Uterus (tissue), 3 donors: ENCODE measurements at regions not wholly inside any gene's neighbourhood (a gene's known extent, or its start where the extent isn't known, plus 50 kb on each side); places are given as distances from the start of the nearest gene placed in this dataset.

Experiments
- DNase-seq, 2 donors: peaks; one replicate each; pipeline ENCODE4 v3.0.0-alpha.2; 2019 to 2020
- H3K27ac ChIP-seq, 2 donors: fragments of 200-600 bp; sonication (generic); 1 replicate in 1 of 2; 2 replicates in 1 of 2; pipeline ENCODE4 v1.5.1; 2016 to 2018
- H3K27me3 ChIP-seq, 2 donors: fragments of 200-600 bp; sonication (generic); one replicate each; pipeline ENCODE4 v1.5.1; 2018 to 2019; ENCODE audit warnings: control low read depth in 1 of 2
- H3K36me3 ChIP-seq, 2 donors: fragments of 200-600 bp; sonication (generic); one replicate each; pipeline ENCODE4 v1.5.1; 2019; ENCODE audit warnings: control low read depth in 1 of 2
- H3K4me1 ChIP-seq, 2 donors: fragments of 200-600 bp; sonication (generic); one replicate each; pipeline ENCODE4 v1.5.1; 2018 to 2019; ENCODE audit warnings: control low read depth in 1 of 2
- H3K4me3 ChIP-seq, 2 donors: fragments of 200-600 bp; sonication (generic); 1 replicate in 1 of 2; 2 replicates in 1 of 2; pipeline ENCODE4 v1.5.1; 2018 to 2019; ENCODE audit warnings: mild to moderate bottlenecking in 1 of 2
- H3K9me3 ChIP-seq, 2 donors: fragments of 200-600 bp; sonication (generic); one replicate each; pipeline ENCODE4 v1.5.1; 2019; ENCODE audit warnings: control low read depth in 1 of 2
- POLR2A ChIP-seq, 2 donors: fragments of 450-650 bp; IDR thresholded peaks; one replicate each; pipeline ENCODE4 v1.6.1; 2016; ENCODE audit warnings: antibody characterized with exemption in 2 of 2, mild to moderate bottlenecking in 1 of 2, moderate library complexity in 1 of 2
- intact Hi-C: fragments of 100-400 bp; cut with DNase I; formaldehyde crosslinking; loops from one replicate; pipeline ENCODE4 v1.15.1; 2023; ENCODE audit warnings: low total_unique reads
- TF ChIP-seq, protein P1 (sequence below), 4 experiments: fragments of 200-600 bp in 2 of 4; fragments of 450-650 bp in 2 of 4; sonication (generic) in 2 of 4; IDR thresholded peaks; one replicate each; pipeline ENCODE4 v1.5.1; 2016 to 2019; ENCODE audit warnings: antibody characterized with exemption in 4 of 4, mild to moderate bottlenecking in 2 of 4, moderate library complexity in 1 of 4
- donor health status: DM: yes; HTN: yes; CAD: no.

- intact Hi-C loops, result no loop called here
- no peak overlapping the region for H3K4me3 ChIP-seq
- no peak overlapping the region for H3K27ac ChIP-seq
- no peaks in the 10 kb centered on the region for H3K36me3 ChIP-seq
- TF ChIP-seq POLR2A (IDR thresholded peaks at IDR 0.05), result no peak
- TF ChIP-seq, protein P1, sequence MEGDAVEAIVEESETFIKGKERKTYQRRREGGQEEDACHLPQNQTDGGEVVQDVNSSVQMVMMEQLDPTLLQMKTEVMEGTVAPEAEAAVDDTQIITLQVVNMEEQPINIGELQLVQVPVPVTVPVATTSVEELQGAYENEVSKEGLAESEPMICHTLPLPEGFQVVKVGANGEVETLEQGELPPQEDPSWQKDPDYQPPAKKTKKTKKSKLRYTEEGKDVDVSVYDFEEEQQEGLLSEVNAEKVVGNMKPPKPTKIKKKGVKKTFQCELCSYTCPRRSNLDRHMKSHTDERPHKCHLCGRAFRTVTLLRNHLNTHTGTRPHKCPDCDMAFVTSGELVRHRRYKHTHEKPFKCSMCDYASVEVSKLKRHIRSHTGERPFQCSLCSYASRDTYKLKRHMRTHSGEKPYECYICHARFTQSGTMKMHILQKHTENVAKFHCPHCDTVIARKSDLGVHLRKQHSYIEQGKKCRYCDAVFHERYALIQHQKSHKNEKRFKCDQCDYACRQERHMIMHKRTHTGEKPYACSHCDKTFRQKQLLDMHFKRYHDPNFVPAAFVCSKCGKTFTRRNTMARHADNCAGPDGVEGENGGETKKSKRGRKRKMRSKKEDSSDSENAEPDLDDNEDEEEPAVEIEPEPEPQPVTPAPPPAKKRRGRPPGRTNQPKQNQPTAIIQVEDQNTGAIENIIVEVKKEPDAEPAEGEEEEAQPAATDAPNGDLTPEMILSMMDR (IDR thresholded peaks at IDR 0.05), result no peak
- DNase-seq, result no peak
- H3K27me3 ChIP-seq, result no peaks in the 10 kb centered on the region
- H3K4me1 ChIP-seq, result no peaks in the 10 kb centered on the region
- no peaks in the 10 kb centered on the region for H3K9me3 ChIP-seq
These were observed 63.9 kb upstream of the NANOS1 start for GRCh38 chr10:118965645-118966044.

- TF ChIP-seq, protein P1 (IDR thresholded peaks at IDR 0.05), result no peak
- no peak for TF ChIP-seq POLR2A (IDR thresholded peaks at IDR 0.05)
- Histone ChIP-seq H3K36me3 (no peaks in the 10 kb centered on the region), H3K4me1 (no peaks in the 10 kb centered on the region), H3K27me3 (no peaks in the 10 kb centered on the region), H3K4me3 (no peak overlapping the region), H3K9me3 (no peaks in the 10 kb centered on the region), H3K27ac (no peak overlapping the region)
- no peak for DNase-seq
- intact Hi-C loops, result no loop called here
These were observed 63.3 kb upstream of the NANOS1 start for GRCh38 chr10:118966076-118966849.

DNA sequence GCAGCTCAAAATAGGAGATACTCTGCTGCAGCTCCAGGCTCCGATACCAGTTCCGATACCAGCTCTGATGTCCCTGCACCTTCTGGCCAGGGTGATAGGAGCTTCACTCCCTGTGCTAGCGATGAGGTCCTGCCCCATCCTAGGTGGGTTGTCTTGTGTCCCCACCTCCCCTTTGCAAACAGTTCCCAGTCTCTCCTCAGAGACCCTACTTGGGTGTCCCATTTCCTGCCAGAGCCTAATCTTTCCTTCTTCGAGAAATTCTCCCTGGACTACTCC, 62.7 kb upstream of the NANOS1 start:
- DNase-seq, result no peak
- H3K36me3 ChIP-seq, result no peaks in the 10 kb centered on the region
- TF ChIP-seq POLR2A (IDR thresholded peaks at IDR 0.05), result no peak
- TF ChIP-seq, protein P1 (IDR thresholded peaks at IDR 0.05), result no peak
- H3K27me3 ChIP-seq, result no peaks in the 10 kb centered on the region
- intact Hi-C loops, result no loop called here
- no peak overlapping the region for H3K4me3 ChIP-seq
- H3K9me3 ChIP-seq, result no peaks in the 10 kb centered on the region
- no peaks in the 10 kb centered on the region for H3K4me1 ChIP-seq
- no peak overlapping the region for H3K27ac ChIP-seq

DNA sequence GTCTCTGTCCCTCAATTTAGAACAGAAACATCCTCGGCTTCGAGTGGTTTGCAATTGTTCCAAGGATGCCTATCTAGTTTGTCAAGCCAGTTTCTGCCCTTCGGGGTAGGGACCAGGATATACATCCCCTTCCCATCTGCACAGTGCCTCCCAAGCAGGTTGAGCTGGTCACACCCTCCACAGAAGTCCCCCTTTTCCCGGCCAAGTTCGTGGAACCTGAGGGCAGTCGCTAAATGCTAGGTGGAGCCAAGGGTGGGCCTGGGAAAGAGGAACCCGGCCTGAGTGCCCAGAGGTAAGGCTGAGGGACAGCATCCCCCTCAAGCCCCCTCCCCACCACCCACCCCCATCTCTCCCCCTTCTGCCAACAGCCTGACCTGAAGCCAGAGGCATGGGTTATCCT, 62.4 kb upstream of the NANOS1 start:
- Histone ChIP-seq H3K4me3 (no peak overlapping the region), H3K4me1 (no peaks in the 10 kb centered on the region), H3K27me3 (no peaks in the 10 kb centered on the region), H3K27ac (no peak overlapping the region), H3K9me3 (no peaks in the 10 kb centered on the region), H3K36me3 (no peaks in the 10 kb centered on the region)
- intact Hi-C loops, result no loop called here
- DNase-seq, result no peak
- TF ChIP-seq POLR2A (IDR thresholded peaks at IDR 0.05), result no peak
- TF ChIP-seq, protein P1 (IDR thresholded peaks at IDR 0.05), result no peak

GRCh38 chr10:118968060-118968459, 61.5 kb upstream of the NANOS1 start:
- DNase-seq, result no peak
- intact Hi-C loops, result no loop called here
- H3K4me1 ChIP-seq, result no peaks in the 10 kb centered on the region
- H3K27me3 ChIP-seq, result no peaks in the 10 kb centered on the region
- H3K27ac ChIP-seq, result no peak overlapping the region
- no peak overlapping the region for H3K4me3 ChIP-seq
- H3K36me3 ChIP-seq, result no peaks in the 10 kb centered on the region
- TF ChIP-seq POLR2A (IDR thresholded peaks at IDR 0.05), result no peak
- TF ChIP-seq, protein P1 (IDR thresholded peaks at IDR 0.05), result no peak
- H3K9me3 ChIP-seq, result no peaks in the 10 kb centered on the region
